NCI-H748 (cell line): ENCODE measurements at regions not wholly inside any gene's neighbourhood (a gene's known extent, or its start where the extent isn't known, plus 50 kb on each side); places are given as distances from the start of the nearest gene placed in this dataset.
A peak's percentile ranks its signal among the peaks of the same experiment; 100 is the strongest.

Experiments
- DNase-seq: peaks from one replicate; lab custom pipeline; 2025; ENCODE audit not compliant: unreplicated experiment; lab: John Stamatoyannopoulos, UW

GRCh38 chr2:16840496-16841172, 175.0 kb upstream of the CYRIA start:
- DNase-seq = no peak

GRCh38 chr2:16832910-16833309, 167.3 kb upstream of the CYRIA start:
- no peak for DNase-seq

- DNase-seq = no peak
Measured at GRCh38 chr2:16828828-16829160, 163.2 kb upstream of the CYRIA start.

DNA sequence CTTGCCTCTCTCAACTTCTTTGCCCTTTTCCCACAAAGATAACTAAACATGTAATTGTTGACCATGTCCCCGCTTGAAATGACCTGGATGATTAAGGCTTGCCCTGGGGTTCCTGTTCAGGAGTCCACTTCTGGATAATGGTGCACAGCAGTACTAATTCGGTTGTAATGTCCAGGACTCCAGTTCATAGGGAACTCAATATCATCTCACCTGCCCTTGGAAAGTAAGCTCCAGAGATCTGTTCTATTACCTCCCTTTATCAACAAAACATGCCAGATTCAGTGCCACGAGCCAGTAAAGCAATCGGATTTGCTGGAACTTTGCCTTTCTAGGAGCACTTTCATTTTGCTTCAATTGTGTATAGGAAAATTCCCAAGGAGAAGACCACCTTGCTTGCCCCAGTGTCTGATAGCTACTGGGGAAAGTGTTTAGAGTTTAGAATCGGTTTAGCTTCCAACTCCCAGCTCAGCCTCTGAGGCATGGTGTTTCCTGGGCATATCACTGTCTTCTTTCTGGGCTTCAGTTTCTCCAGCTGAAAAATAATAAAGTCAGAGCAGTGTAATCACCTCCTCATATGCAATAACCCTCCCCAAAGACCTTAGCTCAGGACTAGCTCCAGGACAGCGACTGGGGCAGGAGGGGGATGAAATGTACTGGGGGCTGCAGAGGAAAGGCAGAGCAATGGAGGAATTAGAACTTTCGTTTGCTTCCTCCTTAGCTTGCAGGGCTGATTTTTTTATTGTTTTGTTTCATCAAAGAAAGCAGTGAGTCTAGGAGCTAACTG, 162.6 kb upstream of the CYRIA start:
- DNase-seq = no peak

DNA sequence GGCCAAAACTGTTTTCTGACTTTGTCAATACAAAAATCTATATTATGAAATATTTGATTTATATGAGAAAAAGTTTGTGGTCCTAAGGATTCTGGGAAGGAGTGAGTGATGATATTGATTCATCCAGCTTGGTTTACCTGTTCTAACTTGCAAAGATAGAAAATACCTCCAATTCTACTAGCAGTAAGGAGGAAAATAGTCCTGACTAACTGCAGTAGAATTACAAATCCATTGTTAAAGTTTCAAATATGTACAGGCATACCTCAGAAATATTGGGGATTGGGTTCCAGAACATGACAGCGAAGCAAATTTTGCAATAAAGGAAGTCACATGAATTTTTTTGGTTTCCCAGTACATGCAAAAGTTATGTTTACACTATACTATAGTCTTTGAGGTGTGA, 158.8 kb upstream of the CYRIA start:
- DNase-seq = no peak

DNA sequence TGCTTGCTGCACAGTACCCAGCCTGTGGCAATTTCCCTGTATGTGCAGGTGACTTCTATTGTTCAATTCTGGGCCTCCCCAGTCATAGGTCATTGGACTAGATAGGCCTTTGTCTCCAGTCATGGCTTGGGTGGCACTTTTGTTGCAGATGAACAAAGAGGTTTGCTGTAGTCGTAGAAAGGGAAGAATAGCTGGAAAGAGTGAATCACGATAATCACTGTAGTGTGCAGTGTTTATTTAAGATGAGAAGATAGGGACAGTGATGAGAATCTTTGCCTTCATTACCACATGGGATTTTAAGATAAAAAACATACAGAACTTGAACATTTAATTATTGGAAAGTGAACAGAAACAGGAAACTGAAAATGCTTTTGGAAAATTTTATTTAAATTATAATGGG, 156.1 kb upstream of the CYRIA start:
- peak; percentile 96 for DNase-seq

DNA sequence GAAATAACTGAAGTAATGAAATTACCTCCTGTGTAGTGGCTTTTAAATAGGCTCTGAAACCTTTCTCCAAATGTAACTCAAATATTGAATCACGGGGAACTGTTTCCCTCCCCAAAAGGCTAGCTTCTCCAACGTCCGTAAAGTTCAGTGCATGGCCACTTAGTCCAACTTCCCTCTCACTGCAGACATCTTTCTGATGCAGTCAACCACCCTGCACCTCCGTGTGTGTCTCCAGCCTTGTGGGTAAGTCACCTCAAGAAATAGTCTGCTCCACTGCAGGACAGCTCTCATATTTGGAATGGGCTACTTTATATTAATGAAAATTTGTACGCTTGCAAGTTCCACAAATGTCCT, 152.5 kb upstream of the CYRIA start:
- DNase-seq = no peak

DNA sequence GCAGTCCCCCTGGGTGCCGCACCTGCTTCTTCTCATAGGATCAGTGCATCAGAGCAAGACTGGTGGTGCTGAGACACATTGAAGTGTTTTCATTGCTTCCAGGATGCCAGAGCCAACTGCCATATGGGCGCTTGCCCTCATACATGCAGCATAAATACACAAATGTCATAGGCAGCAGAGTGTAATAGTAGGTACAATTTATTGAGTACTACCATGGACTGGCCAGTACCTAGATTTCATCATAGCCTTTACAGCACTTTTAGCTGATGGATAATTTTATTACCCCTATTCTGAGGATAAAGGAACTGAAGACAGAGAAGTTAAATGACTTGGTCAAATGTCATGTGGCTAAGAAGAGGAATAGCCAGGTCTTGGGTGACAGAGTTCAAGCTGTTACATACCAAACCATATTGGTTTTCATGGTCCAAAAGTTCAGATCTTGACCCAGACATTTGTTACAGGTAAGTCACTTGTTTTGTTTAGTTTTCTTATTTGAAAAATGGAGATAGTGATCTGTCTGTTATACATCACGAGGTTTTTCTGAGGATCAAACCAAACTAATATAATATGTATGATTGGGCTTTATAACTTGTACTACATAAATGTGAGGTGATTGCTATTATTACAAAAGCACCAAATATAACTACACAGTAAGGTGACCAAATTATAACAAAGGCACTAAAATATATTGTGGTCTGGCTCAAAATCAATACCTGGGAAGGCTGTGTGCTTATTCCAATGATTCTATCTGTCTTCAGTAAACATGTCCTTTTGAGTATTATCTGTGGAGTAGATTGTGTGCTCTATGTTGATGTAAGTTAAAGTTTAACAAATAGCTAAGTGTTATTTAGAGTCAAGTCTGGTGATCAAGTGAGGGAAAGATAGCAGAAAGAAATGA, 151.9 kb upstream of the CYRIA start:
- DNase-seq = no peak

- DNase-seq = no peak
Measured at GRCh38 chr2:16816522-16816921, 150.9 kb upstream of the CYRIA start.

GRCh38 chr2:16816016-16816415, 150.4 kb upstream of the CYRIA start:
- DNase-seq = no peak

GRCh38 chr2:16813593-16813992, 148.0 kb upstream of the CYRIA start:
- DNase-seq = no peak

DNA sequence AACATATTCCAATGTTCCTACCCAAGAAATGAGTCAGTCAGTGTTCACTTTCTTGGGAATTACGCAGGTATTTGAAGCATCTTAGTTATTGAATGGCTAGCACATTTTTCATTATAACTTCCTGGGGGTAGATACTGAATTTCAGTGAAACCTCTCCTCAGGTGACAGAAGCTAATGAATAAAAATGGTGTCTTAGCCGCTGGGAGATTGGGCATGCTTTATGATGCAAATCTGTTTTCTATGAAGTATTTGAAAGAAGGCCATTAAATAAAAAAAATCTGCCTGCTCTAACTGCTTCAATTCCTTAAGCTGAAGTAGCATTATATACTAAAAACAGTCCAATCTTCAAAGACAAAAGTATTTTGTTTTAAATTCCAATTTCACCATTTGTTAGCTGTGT, 132.8 kb upstream of the CYRIA start:
- DNase-seq = no peak

GRCh38 chr2:16791496-16791895, 125.9 kb upstream of the CYRIA start:
- DNase-seq = no peak

- DNase-seq = peak; percentile 44
Measured at GRCh38 chr2:16785149-16785548, 119.5 kb upstream of the CYRIA start.

GRCh38 chr2:16784652-16785051, 119.0 kb upstream of the CYRIA start:
- DNase-seq = peak; percentile 59

DNA sequence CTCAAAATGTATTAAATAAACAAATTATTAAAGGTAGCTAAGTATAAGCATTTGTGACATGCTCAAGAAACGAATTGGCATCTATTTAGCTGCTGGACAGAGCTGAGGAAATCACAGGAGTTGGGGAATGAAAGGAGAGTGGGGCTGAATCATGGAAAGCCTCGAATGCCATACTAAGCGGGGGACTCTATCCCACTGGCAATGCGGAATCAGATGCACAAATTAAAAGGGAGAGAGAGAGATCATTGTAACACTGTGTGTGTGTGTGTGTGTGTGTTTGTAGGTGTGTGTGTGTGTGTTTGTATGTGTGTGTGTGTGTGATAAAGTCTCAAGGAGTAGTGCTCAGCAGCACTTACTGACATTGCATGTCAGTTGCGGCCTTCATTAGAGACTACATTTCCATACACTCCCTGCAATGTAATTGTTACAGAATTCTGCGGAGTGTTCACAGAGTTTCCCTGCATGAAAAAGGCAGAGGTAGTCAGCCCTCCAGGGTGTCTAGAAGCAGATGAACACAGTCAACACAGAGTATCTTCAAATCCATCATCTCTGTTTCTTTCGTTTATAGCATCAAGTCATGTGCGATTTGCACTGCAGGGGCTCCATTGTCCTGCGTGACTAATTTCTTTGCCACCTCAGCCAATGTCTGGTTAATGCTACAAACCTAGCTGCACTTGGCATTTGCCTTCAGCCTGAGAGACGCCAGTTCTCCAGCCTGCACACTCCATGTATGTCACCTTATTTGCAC, 111.7 kb upstream of the CYRIA start:
- DNase-seq = peak; percentile 64

GRCh38 chr2:16775899-16776231, 110.2 kb upstream of the CYRIA start:
- DNase-seq = no peak

GRCh38 chr2:16774980-16775898, 109.6 kb upstream of the CYRIA start:
- DNase-seq = peak; percentile 86

DNA sequence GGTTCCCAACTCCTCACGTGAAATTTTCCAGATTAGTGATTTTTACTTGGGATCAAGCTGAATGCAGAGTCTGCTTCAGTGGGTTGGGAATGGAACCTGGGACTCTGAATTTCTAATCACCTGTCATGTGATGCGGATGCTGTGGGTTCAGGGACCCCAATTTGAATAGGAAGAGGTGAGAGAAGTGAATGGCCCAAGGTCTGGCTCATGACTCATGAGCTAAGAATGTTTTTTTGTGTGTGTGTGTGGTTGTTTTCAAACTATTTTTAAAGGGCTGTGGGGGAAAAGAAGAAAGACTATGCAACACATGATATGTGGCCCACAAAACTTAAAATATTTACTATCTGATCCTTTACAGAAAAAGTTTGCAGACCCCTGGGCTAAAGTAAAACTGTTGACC, 108.5 kb upstream of the CYRIA start:
- DNase-seq = no peak

DNA sequence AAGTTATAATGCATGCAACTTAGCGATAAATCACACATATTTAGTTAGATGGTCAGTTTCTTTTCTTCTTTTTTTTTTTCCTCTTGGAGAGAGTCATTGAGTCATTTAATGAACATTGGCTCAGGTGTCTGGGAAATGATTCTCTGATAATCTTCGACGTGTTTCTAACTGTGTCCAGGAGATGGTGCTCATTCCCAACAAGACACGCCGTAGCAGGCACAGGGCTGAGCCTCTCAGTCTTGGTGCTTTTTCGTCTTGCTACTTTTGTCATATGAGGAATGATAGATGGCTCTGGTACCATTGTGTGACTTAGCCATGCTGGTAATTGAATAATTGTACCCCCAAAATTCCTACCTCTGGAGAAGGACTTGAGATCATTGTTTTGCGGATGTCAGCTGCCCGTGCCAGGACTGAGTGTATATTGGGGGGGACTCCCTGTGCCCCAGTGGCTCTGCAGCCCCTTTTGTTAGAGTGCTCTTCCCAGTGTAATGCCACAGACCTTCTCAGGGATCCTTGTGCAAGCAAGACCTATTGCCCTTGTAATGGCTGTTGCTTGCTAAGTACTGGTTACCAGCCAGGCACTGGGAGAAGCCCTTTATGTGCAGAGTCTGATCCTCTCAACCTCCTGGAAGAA, 107.6 kb upstream of the CYRIA start:
- DNase-seq = peak; percentile 83
